T-helper 2 cell (primary cell): ENCODE measurements at regions not wholly inside any gene's neighbourhood (a gene's known extent, or its start where the extent isn't known, plus 50 kb on each side); places are given as distances from the start of the nearest gene placed in this dataset.
A peak's percentile ranks its signal among the peaks of the same experiment; 100 is the strongest.

Source experiments
- DNase-seq, 5 experiments: peaks; one replicate each; pipeline versions ENCODE4 v3.0.0 to v3.0.0-alpha.2; 2012 to 2022

- no peak for DNase-seq
Observed at GRCh38 chr15:35596285-35596684, 50.3 kb upstream of the DPH6 start.

GRCh38 chr15:35602836-35603235 lies 56.9 kb upstream of the DPH6 start:
- no peak for DNase-seq

GRCh38 chr15:35603301-35603700 lies 57.3 kb upstream of the DPH6 start:
- no peak for DNase-seq

GRCh38 chr15:35603856-35604255 lies 57.9 kb upstream of the DPH6 start:
- DNase-seq = no peak

- no peak for DNase-seq
Observed at GRCh38 chr15:35605764-35606449, 59.9 kb upstream of the DPH6 start.

GRCh38 chr15:35606450-35606779 lies 60.5 kb upstream of the DPH6 start:
- DNase-seq = no peak

- DNase-seq = no peak
Observed at GRCh38 chr15:35616498-35617271, 70.7 kb upstream of the DPH6 start.

GRCh38 chr15:35618260-35619188 lies 72.6 kb upstream of the DPH6 start:
- DNase-seq = no peak

- no peak for DNase-seq
Observed at GRCh38 chr15:35622641-35623340, 76.8 kb upstream of the DPH6 start.

- no peak for DNase-seq
Observed at GRCh38 chr15:35624881-35625280, 78.9 kb upstream of the DPH6 start.

GRCh38 chr15:35626571-35627318 lies 80.8 kb upstream of the DPH6 start:
- DNase-seq = no peak

- DNase-seq = no peak
Observed at GRCh38 chr15:35627696-35628095, 81.7 kb upstream of the DPH6 start.

- no peak for DNase-seq
Observed at GRCh38 chr15:35629766-35630165, 83.8 kb upstream of the DPH6 start.

- DNase-seq = no peak
Observed at GRCh38 chr15:35630532-35630931, 84.6 kb upstream of the DPH6 start.

GRCh38 chr15:35630985-35631384 lies 85.0 kb upstream of the DPH6 start:
- no peak for DNase-seq

- DNase-seq = no peak
Observed at GRCh38 chr15:35633677-35634076, 87.7 kb upstream of the DPH6 start.

- no peak for DNase-seq
Observed at GRCh38 chr15:35646790-35647189, 100.8 kb upstream of the DPH6 start.

GRCh38 chr15:35647303-35647702 lies 101.3 kb upstream of the DPH6 start:
- DNase-seq = no peak

- no peak for DNase-seq
Observed at GRCh38 chr15:35648941-35649340, 103.0 kb upstream of the DPH6 start.

GRCh38 chr15:35649575-35649974 lies 103.6 kb upstream of the DPH6 start:
- DNase-seq = no peak

GRCh38 chr15:35654332-35654731 lies 108.4 kb upstream of the DPH6 start:
- no peak for DNase-seq

- peak in 1 of 5 experiments; percentile 4 for DNase-seq
Observed at GRCh38 chr15:35657679-35658311, 111.8 kb upstream of the DPH6 start.
